HepG2 (cell line): ENCODE measurements at regions not wholly inside any gene's neighbourhood (a gene's known extent, or its start where the extent isn't known, plus 50 kb on each side); places are given as distances from the start of the nearest gene placed in this dataset.

ENCODE experiments used
- DMAP1 ChIP-seq: IDR thresholded peaks from 2 replicates; pipeline ENCODE4 v1.6.1; 2016
- GABPB1 ChIP-seq: IDR thresholded peaks from 2 replicates; pipeline ENCODE4 v1.6.1; 2016; ENCODE audit warnings: mild to moderate bottlenecking, missing genetic modification reagents, moderate library complexity, missing compliant biosample characterization
- MAF1 ChIP-seq: sonication (generic); formaldehyde crosslinking; IDR thresholded peaks from 2 replicates; pipeline ENCODE4 v1.5.0; 2020; ENCODE audit warnings: missing genetic modification reagents, borderline replicate concordance
- NFAT5 ChIP-seq: sonication (generic); formaldehyde crosslinking; IDR thresholded peaks from 2 replicates; pipeline ENCODE4 v1.4.0; 2020; ENCODE audit warnings: missing genetic modification reagents
- PRMT3 ChIP-seq: sonication (generic); formaldehyde crosslinking; IDR thresholded peaks from 2 replicates; pipeline ENCODE4 v1.8.1; 2022; ENCODE audit warnings: low read depth, mild to moderate bottlenecking, moderate library complexity, missing genetic modification reagents, borderline replicate concordance
- TBX2 ChIP-seq: sonication (generic); formaldehyde crosslinking; IDR thresholded peaks from 2 replicates; pipeline ENCODE4 v1.5.0; 2020; ENCODE audit warnings: missing genetic modification reagents, mild to moderate bottlenecking, borderline replicate concordance
- ZFYVE20 ChIP-seq: sonication (generic); formaldehyde crosslinking; IDR thresholded peaks from 2 replicates; pipeline ENCODE4 v1.8.0; 2023; ENCODE audit warnings: low read depth, mild to moderate bottlenecking, moderate library complexity, missing genetic modification reagents, borderline replicate concordance
- ZNF124 ChIP-seq: sonication (generic); formaldehyde crosslinking; IDR thresholded peaks from 2 replicates; pipeline ENCODE4 v1.4.0; 2020; ENCODE audit warnings: missing genetic modification reagents
- ZNF646 ChIP-seq: sonication (generic); formaldehyde crosslinking; IDR thresholded peaks from 2 replicates; pipeline ENCODE4 v1.9.0; 2021; ENCODE audit warnings: mild to moderate bottlenecking, missing genetic modification reagents
- ZNF670 ChIP-seq: sonication (generic); formaldehyde crosslinking; IDR thresholded peaks from 2 replicates; pipeline ENCODE4 v1.8.0; 2022; ENCODE audit warnings: mild to moderate bottlenecking, missing genetic modification reagents, borderline replicate concordance
- TF ChIP-seq, protein P1 (sequence below): sonication (generic); formaldehyde crosslinking; IDR thresholded peaks from 2 replicates; pipeline ENCODE4 v1.4.0; 2020; ENCODE audit warnings: missing genetic modification reagents, borderline replicate concordance

DNA sequence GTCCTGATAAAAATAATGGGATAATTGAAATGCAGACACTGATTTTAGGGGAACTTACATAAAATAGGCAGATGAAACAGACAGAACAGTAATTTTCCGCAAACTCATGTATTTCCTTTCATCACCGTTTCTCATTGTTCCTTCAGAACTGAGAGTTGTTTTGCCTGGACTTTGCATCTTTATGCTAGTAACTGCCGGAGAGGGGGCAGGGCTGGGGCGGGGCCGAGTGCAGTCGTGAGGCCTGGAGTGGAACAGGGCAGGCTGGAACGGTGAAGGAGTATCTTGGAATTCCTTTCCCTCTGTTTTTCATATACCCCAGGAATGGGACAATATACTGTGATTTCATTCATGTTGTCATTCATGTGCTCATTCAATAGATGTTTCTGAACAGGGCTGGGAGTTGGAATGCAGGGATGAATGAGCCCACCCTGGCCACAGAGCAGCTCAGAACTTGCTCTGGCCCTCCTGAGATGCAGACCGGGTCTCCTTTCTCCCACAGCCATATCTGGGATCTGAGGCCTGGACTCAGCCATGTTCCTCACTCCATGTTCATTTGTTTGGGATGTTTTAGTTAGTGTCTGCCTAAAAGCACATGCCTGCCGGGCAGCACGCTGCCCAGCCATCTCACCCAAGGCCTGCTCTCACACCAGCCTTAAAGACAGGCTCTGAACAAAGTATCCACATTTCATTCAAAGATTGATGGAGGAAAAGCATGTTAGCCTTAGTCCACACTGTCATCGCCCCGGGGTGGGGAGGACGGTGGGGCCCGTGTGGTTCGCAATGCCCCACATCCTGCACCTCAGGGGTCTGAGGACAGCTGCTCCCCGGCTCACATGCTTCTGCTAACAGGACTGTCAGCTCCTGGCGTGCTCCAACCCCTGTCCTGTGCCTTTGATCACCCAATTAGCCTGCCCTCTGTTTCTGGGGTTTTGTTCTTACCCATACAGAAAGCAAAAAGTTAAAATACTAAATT lies 92.9 kb downstream of the SOX1 start (continued):
- TF ChIP-seq, protein P1, sequence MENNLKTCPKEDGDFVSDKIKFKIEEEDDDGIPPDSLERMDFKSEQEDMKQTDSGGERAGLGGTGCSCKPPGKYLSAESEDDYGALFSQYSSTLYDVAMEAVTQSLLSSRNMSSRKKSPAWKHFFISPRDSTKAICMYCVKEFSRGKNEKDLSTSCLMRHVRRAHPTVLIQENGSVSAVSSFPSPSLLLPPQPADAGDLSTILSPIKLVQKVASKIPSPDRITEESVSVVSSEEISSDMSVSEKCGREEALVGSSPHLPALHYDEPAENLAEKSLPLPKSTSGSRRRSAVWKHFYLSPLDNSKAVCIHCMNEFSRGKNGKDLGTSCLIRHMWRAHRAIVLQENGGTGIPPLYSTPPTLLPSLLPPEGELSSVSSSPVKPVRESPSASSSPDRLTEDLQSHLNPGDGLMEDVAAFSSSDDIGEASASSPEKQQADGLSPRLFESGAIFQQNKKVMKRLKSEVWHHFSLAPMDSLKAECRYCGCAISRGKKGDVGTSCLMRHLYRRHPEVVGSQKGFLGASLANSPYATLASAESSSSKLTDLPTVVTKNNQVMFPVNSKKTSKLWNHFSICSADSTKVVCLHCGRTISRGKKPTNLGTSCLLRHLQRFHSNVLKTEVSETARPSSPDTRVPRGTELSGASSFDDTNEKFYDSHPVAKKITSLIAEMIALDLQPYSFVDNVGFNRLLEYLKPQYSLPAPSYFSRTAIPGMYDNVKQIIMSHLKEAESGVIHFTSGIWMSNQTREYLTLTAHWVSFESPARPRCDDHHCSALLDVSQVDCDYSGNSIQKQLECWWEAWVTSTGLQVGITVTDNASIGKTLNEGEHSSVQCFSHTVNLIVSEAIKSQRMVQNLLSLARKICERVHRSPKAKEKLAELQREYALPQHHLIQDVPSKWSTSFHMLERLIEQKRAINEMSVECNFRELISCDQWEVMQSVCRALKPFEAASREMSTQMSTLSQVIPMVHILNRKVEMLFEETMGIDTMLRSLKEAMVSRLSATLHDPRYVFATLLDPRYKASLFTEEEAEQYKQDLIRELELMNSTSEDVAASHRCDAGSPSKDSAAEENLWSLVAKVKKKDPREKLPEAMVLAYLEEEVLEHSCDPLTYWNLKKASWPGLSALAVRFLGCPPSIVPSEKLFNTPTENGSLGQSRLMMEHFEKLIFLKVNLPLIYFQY = no peak
- TF ChIP-seq ZNF646 (CRISPR knock-in tag) (no peak), ZFYVE20 (CRISPR knock-in tag) (no peak), ZNF670 (CRISPR knock-in tag) (no peak), GABPB1 (CRISPR knock-in tag) (no peak), NFAT5 (CRISPR knock-in tag) (no peak), DMAP1 (CRISPR knock-in tag) (no peak), MAF1 (no peak), PRMT3 (CRISPR knock-in tag) (no peak), TBX2 (CRISPR knock-in tag) (no peak), ZNF124 (CRISPR knock-in tag) (no peak)
